HG02938 (cell line): ENCODE measurements at regions not wholly inside any gene's neighbourhood (a gene's known extent, or its start where the extent isn't known, plus 50 kb on each side); places are given as distances from the start of the nearest gene placed in this dataset.
"Not testable (repeated sequence)": the region's sequence is repeated elsewhere in the genome, so short reads cannot be mapped to it uniquely, and the experiment has no call there.

Experiments
- ATAC-seq: cut with Tn5 transposase; IDR thresholded peaks from one replicate; pipeline ENCODE4 v1.9.1; 2021; ENCODE audit warnings: mild to moderate bottlenecking, moderate library complexity; ENCODE audit not compliant: unreplicated experiment

DNA sequence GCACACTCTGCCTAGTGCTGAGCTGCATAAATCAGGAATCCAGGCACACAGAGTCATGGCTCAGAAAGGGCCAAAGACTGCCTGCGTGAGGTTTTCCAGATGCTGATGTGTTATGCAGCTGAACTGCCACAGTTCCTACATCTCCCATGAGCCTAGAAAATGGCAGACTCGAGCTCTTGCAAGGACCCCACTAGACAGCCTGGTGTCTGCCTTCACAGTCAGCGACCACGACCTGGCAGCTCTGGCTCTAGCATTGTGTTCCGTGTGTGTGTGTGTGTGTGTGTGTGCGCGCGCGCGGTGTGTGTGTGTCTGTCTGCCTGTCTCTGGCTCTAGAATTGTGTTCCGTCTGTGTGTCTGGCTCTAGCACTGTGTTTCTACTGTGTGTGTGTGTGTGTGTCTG, 203.6 kb upstream of the AGTR2 start:
- ATAC-seq, result no peak

DNA sequence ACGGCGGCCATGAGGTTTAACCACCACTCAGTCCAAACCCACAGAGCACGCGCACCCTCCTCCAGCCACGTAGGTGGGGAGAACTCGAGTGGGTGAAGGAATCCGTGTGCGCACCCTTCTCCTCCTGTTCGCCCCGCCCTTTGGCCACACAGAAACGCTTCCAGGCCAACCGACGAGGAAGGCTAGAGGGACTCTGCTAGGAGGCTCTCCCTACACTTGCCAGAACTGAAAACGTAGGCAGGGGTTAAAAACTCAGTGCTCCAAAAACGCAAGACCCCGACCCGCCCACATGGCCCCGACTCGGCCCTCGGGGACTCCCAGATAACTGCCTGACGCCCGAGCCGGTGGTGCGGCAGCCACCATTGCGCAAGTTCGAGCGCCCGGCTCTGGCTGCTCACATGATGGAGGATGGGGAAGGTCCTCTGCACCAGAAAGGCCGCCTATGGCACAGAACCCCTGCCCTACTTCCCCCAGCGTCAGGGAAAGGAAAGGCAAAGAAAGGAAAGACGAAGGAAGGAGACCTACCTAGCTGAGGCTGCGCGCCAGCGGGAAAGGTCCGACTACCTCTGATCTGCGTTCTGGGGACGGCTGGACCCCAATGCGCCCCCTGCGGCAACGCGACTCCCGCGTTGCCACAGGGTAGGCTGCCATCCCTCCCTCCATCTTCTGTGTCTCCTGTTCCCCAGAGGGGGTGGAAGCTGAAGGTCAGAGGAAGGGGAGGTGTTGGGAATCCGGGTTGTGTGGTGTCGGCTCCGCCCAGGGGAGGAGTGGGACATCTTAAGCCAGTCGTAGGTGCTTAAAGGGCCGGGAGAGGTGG, 201.9 kb upstream of the AGTR2 start:
- peak; percentile 70 for ATAC-seq

DNA sequence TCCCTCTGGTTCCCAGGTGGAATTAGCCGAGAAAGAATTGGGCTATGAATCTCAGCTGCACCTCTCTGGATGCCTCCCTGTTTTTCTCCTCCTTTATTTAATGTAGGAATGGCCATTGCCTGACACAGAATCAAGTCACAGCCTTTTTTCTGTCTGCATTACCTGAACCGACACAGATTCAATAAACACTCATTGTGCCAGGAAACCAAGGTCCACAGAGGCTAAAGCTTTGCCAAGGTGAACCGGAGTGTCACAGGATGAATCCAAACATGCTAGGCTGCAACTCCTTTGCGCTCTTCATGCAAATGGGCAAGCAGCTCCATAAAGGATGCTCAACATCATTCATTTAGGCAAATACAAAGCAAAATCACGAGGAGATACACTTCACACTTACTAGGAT, 199.8 kb upstream of the AGTR2 start:
- ATAC-seq, result no peak

DNA sequence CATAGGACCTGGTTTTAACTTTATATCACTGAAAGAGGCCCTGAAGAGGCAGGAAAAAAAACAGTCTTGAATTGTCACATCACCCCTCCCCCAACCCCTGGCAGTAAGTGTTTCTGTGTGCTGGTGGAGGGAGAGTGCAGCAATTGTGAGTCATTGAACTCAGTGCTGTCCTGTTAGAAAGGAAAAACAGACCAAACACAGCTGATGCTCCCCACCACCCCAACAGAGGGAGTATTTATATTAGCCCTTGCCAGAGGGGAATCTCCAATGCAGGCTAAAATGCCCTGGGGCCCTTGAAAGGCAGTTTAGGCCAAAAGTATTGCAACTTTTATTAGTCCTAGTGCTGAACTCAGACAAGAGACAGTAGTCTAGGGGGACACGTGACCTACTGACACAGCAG, 197.8 kb upstream of the AGTR2 start:
- no peak for ATAC-seq

DNA sequence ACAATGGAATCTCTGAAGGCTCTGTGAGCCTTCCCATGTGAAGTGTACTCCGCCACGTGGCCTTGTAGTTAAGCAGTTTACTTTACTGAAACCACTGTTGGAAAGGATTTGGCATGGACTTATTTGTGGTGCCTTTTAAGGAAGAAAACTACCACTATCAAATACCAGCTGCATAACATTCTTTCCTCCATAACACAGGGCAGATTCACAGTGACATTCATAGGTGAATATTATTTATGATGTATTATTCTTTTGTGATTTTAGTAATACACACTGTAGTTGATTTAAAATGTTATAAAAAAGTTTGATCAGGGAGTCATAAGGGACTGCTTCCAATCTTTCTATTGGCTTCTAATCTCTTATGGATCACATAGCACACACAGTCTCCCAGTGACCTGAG, 192.5 kb upstream of the AGTR2 start:
- ATAC-seq, result no peak

DNA sequence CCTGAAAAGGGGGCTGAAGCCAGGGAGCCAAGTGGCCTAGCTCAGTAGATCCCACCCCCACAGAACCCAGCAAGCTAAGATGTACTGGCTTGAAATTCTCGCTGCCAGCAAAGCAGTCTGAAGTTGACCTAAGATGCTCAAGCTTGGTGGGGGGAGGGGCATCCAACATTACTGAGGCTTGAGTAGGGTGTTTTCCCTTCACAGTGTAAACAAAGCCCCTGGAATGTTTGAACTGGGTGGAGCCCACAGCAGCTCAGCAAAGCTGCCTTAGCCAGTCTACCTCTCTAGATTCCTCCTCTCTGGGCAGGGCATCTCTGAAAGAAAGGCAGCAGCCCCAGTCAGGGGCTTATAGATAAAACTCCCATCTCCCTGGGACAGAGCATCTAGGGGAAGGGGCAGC, 187.4 kb upstream of the AGTR2 start:
- not testable (repeated sequence) for ATAC-seq

DNA sequence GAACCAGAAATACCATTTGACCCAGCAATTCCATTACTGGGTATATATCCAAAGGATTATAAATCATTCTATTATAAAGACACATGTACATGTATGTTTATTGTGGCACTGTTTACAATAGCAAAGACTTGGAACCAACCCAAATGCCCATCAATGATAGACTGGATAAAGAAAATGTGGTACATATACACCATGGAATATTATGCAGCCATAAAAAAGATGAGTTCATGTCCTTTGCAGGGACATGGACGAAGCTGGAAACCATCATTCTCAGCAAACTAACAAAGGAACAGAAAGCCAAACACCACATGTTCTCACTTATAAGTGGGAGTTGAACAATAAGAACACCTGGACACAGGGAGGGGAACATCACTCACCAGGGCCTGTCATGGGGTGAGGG, 183.1 kb upstream of the AGTR2 start:
- ATAC-seq, result not testable (repeated sequence)

DNA sequence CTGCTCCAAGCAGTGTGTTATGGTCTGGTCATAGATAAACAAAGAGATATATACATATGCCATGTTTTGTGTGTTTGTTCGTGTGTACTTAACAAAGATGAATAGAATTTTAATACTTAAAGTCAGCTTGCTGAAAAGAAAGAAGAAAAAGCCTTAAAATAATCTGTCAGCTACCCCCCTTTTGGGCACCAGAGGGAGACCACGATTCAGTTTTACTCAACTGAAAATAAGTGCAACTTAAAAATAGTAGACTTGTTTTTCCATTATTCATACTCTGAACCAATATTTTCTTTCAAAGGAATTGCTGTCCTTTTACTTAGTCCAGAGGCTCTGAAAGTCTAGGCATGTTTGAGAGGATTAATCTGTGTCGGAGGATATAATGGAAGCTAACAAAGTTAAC, 181.7 kb upstream of the AGTR2 start:
- ATAC-seq, result no peak

DNA sequence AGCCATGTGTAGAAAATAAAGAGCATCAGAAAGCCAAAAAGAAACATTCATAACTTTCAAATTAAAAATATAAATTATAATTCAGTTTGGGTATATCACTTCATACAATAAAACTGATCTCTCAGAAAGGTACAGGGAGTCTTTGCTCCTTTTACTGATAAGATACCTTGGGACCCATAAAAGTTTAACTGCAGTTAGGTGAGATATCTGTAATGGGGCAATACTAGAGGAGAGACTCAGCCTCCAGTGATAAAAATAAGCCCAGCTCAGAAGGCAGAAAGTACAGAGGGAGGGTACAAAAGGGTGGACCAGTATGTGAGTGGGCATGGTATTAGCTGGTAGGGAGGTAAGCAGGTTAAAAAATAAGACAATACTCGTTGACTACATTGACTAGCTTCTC, 180.9 kb upstream of the AGTR2 start:
- ATAC-seq, result no peak

DNA sequence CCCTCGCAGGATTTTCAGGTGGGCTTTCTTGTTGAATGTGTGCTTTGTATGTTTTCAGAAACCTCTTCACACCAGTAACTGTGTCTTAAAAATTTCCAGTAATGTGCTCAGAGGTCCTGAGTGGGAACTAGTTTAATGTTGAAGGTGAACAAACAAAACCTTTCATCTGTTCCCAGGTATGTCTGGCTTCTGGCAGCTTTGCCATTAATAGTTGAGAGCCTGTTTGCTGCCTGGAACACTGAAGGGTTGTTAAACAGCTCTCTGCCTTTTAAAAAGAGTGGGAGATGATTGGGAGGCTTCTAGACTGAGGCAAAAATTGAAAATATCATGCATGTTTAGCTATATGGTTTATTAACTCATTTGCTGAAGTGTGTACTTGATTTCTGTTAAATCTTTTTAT, 161.2 kb upstream of the AGTR2 start:
- ATAC-seq, result peak; percentile 1

DNA sequence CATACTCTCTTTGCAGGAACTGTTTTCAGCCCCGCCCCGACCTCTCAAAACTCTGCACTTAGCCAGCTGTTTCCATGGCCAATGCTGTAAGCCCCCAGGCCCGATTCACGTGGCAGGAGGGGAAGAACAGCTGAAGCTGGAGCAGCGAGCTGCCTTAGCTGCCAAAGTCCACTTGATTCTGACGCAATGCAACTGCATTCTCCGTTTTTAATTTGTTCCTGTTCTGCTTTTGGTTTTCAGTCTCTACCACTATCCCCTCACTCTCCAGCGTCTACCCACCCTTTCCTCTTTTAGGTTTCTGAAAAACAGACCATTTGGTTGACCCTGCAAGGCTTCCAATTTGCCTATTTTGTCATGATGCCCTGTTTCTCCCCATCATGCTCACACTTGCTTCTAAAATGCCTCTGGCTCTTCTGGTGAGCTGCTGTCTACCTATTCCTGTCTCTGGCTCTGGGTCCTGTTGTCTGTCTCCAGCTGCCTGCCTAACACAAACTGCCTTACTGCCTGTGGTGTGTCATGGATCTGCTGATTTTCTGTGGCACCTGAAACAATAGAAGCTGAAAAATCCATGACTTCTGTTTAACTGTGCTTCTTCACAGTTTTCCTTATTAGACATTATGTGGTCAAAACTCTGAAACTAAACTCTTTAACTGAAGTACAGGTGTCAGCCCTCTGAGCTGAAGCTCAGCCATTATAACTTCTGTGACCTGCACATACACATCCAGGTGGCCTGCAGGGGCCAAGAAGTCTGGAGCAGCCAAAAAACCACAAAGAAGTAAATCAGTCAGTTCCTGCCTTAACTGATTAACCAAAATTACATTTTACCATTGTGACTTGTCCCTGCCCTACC, 160.5 kb upstream of the AGTR2 start:
- ATAC-seq, result peak; percentile 83

DNA sequence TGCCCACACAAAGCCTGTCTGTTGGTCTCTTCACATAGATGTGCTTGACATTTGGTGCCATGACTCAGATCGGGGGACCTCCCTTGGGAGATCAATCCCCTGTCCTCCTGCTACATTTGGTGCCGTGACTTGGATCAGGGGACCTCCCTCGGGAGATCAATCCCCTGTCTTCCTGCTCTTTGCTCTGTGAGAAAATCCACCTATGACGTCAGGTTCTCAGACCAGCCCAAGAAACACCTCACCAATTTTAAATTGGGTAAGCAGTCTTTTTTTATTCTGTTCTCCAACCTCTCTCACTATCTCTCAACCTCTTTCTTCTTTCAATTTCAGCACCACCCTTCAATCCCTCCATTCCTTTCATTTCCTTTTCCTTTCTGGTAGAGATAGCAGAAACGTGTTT, 159.6 kb upstream of the AGTR2 start:
- ATAC-seq, result no peak

DNA sequence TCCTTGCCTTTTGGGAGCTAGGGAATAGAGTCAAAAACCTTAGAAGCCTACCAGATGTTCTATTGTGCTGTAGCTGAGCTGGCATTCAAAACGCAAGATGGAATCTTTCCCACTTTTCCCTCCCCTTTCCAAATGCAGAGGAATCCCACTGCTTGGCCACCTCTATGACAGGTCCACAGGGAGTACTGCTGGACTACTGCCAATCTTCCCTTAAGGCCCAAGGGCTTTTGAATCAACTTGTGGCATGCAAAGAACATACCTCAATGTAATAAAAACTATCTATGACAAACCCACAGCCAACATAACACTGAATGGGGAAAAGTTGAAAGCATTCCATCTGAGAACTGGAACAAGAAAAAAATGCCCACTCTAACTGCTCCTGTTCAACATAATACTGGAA, 139.2 kb upstream of the AGTR2 start:
- no peak for ATAC-seq
